HFF-Myc (cell line): ENCODE measurements at regions not wholly inside any gene's neighbourhood (a gene's known extent, or its start where the extent isn't known, plus 50 kb on each side); places are given as distances from the start of the nearest gene placed in this dataset.

Experiments
- DNase-seq: peaks from one replicate; pipeline ENCODE4 v3.0.0-alpha.2; 2011; ENCODE audit warnings: low read depth; ENCODE audit errors: extremely low read depth
- H3K4me3 ChIP-seq: replicated peaks from 2 replicates; pipeline ENCODE4 v1.5.1; 2011; ENCODE audit warnings: low read depth, mild to moderate bottlenecking, control low read depth, low read length
- TF ChIP-seq, protein P1 (sequence below): IDR thresholded peaks from 2 replicates; pipeline ENCODE4 v1.5.1; 2012; ENCODE audit warnings: mild to moderate bottlenecking, low read depth, low read length, control low read depth; ENCODE audit errors: missing control alignments

DNA sequence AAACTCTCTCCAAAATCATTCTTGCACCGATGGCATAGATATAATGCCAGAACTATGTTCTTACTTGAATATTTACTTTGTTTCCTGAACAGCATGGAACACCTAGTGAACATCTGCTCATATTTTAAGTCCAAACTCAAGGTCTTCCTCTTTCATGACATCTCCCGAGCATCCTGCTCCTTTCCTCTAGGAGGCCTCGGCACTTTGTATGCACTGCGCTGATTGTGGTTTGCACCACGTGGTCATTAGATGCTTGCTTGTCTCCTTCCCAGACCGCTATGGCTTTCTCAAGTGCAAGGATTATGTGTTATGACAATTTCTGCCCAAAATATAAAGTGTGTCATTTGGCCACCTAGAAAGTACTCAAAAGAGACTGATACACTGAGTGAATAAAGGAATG lies 912.0 kb downstream of the GALC start:
- no peak for DNase-seq
- TF ChIP-seq, protein P1, sequence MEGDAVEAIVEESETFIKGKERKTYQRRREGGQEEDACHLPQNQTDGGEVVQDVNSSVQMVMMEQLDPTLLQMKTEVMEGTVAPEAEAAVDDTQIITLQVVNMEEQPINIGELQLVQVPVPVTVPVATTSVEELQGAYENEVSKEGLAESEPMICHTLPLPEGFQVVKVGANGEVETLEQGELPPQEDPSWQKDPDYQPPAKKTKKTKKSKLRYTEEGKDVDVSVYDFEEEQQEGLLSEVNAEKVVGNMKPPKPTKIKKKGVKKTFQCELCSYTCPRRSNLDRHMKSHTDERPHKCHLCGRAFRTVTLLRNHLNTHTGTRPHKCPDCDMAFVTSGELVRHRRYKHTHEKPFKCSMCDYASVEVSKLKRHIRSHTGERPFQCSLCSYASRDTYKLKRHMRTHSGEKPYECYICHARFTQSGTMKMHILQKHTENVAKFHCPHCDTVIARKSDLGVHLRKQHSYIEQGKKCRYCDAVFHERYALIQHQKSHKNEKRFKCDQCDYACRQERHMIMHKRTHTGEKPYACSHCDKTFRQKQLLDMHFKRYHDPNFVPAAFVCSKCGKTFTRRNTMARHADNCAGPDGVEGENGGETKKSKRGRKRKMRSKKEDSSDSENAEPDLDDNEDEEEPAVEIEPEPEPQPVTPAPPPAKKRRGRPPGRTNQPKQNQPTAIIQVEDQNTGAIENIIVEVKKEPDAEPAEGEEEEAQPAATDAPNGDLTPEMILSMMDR, result no peak
- no peak overlapping the region for H3K4me3 ChIP-seq

DNA sequence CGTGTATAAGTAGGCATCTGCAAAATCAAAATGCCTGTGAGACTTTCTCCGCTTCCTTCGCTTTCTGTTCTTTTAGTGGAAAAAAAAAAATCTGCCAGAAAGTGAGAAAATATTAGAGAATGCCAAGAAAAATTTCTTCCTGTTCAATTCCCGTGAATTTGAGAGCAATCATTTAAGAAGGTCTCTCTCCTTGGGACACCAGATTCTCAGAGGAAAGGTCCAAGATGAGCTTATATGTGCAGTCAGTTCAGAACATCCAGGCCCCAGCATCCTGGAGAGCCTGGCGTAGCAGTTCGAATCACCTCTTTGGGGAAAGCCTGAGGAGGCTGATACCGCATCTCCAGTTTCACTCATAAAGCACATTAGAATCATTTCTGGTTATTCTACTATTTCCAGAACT lies 912.8 kb downstream of the GALC start:
- no peak overlapping the region for H3K4me3 ChIP-seq
- TF ChIP-seq, protein P1, result no peak
- no peak for DNase-seq

DNA sequence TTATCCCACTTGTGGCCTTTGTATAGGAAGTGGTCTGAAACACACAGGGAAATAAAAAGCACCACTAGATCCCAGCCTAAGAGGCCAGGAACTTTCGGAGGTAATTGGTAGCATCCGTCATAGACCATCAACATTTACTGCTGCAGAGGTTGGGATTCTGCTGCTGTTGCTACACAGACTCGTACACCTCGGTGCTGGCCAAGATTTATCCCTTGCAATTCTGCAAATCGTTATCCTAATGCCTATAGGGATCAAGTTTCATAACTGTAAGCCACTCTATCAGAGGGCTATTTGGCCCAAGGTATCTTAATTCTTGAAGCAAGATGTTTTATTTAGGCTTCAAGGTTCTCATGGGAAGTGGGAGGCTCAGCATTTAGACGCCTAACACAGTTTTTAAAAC lies 913.6 kb downstream of the GALC start:
- DNase-seq, result no peak
- H3K4me3 ChIP-seq, result no peak overlapping the region
- TF ChIP-seq, protein P1, result no peak

DNA sequence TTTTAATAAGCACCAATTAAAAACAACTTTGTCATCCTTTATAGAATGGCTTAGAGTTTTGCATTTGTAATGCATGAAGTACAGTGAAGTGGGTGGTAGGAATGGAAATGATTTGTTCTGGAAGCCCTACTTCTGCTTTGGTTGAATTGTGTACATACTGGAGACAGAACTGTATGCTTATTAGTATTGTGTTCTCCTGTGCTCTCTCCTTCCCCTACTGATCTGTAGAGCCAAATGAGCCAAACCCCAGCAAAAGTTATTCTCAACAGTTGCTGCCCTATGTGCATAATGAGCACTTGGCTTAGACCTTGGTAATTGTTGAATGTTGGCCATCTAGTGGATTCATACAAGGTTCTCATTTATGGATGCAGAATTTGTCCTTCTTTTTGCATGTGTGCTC lies 916.1 kb downstream of the GALC start:
- H3K4me3 ChIP-seq, result no peak overlapping the region
- no peak for DNase-seq
- TF ChIP-seq, protein P1, result no peak

DNA sequence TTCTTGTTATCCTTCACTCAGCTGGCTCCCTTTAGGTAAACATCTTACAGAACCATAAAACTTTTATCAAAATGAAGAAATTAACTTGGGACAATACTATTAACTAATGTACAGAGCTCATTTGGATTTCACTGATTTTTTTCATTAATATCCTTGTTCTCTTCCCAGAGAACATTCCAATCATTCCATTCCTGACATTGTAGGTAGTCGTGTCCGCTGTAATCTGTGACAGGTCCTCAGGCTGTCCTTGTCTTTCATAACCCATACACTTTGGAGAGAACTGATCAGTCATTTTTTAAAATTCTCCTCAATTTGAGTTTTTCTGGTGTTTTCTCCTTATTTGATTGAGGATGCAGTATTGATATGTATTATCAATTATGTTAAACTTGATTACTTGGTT lies 916.8 kb downstream of the GALC start:
- no peak for DNase-seq
- TF ChIP-seq, protein P1, result no peak
- H3K4me3 ChIP-seq, result no peak overlapping the region

DNA sequence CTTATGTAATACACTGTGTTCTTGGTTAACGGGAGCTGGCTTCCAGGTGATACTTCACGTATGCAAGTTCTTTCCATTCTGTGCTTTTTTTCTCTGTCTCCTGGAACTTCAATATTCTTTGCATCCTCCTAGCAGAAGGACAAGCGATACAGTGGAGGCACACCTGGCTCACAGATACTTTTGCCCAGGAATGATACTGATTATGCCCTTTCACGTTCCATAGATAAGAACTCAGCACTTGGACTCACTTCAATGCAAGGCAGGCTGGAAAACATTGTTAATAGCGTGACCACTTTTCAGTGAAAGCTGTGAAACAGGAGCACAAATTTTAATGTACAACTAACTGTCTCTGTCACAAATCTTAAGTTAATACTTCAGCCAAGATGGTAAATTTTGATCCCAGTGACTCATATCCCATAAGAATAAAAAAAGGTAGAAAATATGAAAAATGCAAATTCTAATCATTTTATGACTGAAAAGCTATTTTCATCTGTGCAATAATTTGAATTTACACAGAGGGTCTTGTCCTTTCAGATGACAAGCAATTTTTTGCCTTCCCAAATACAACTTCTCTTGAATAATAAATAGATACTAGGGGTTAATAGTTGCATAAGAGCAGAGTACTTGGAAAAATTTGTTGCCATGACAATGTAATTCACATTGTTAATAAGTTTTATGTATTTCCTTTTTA lies 919.0 kb downstream of the GALC start:
- TF ChIP-seq, protein P1, result no peak
- H3K4me3 ChIP-seq, result no peak overlapping the region
- no peak for DNase-seq

DNA sequence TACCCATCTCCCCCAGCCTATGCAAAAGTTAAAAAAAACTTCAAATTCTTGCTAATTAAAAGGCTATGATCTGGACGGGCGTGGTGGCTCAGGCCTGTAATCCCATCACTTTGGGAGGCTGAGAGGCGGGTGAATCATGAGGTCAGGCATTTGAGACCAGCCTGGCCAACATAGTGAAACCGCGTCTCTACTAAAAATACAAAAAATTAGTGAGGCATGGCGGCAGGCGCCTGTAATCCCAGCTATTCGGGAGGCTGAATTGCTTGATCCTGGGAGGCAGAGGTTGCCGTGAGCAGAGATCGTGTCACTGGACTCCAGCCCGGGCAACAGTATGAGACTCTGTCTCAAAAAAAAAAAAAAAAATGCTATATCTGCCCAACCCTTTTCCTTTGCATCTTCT lies 925.4 kb downstream of the GALC start:
- TF ChIP-seq, protein P1, result no peak
- no peak overlapping the region for H3K4me3 ChIP-seq
- no peak for DNase-seq
